ENCODE measurements at regions not wholly inside any gene's neighbourhood (a gene's known extent, or its start where the extent isn't known, plus 50 kb on each side); places are given as distances from the start of the nearest gene placed in this dataset.

GRCh38 chr2:234334151-234334550 is 162.7 kb downstream of the ARL4C start:
- Histone ChIP-seq H2BK5ac (ENCODE audit: low read depth, low read length, poor library complexity) (no peak overlapping the region), H3K4me3 (ENCODE audit: low read depth, low read length) (no peak overlapping the region), H4K8ac (ENCODE audit: low read depth, low read length) (no peak overlapping the region), H2AK5ac (ENCODE audit: low read length) (no peak overlapping the region), H3K27ac (ENCODE audit: low read depth, low read length) (no peak overlapping the region), H3K79me2 (ENCODE audit: control insufficient read depth, insufficient read depth, low read length, poor library complexity) (peaks cover 1% of the 10 kb centered on the region), H2AFZ (ENCODE audit: insufficient read depth, low read length, poor library complexity) (no peak overlapping the region), H3K9ac (ENCODE audit: low read length) (no peak overlapping the region), H3K36me3 (ENCODE audit: control insufficient read depth in 1 of 2, insufficient read depth in 2 of 2, low read length in 2 of 2) (no peaks in the 10 kb centered on the region), H3K9me3 (ENCODE audit: insufficient read depth, low read depth, low read length) (no peaks in the 10 kb centered on the region), H3K4me1 (ENCODE audit: control insufficient read depth in 1 of 2, insufficient read depth in 2 of 2, low read length in 2 of 2) (peaks cover 12 to 14% of the 10 kb centered on the region in 2 experiments), H3K18ac (ENCODE audit: low read length) (no peak overlapping the region), H4K91ac (ENCODE audit: low read depth, low read length) (no peak overlapping the region), H4K12ac (ENCODE audit: low read depth, low read length) (no peak overlapping the region), H3K14ac (ENCODE audit: low read length) (no peak overlapping the region), H3K79me1 (ENCODE audit: low read length) (peaks cover 4% of the 10 kb centered on the region), H3K27me3 (ENCODE audit: insufficient read depth, low read length) (no peaks in the 10 kb centered on the region), H3K23ac (ENCODE audit: low read length) (no peak overlapping the region), H3K4ac (ENCODE audit: low read depth, low read length) (no peak overlapping the region), H3K4me2 (ENCODE audit: low read length) (no peak overlapping the region), H2BK12ac (ENCODE audit: low read length) (no peak overlapping the region), H2BK120ac (ENCODE audit: insufficient read depth, low read length, poor library complexity) (no peak overlapping the region)
- no CpG with 5 or more reads among the region's 3 CpGs for WGBS (ENCODE audit: extremely low coverage, insufficient coverage, insufficient read length)
- DNase-seq = peak in 1 of 2 donors; percentile 6

- H3K9ac ChIP-seq (ENCODE audit: low read length) = no peak overlapping the region
- H2BK5ac ChIP-seq (ENCODE audit: low read depth, low read length, poor library complexity) = no peak overlapping the region
- H3K4me1 ChIP-seq (ENCODE audit: control insufficient read depth in 1 of 2, insufficient read depth in 2 of 2, low read length in 2 of 2) = peaks cover 12 to 14% of the 10 kb centered on the region in 2 experiments
- DNase-seq = no peak
- peak overlapping the region; percentile 8 for H2BK120ac ChIP-seq (ENCODE audit: insufficient read depth, low read length, poor library complexity)
- no peak overlapping the region for H3K18ac ChIP-seq (ENCODE audit: low read length)
- no peak overlapping the region for H4K12ac ChIP-seq (ENCODE audit: low read depth, low read length)
- no peak overlapping the region for H3K4ac ChIP-seq (ENCODE audit: low read depth, low read length)
- no peak overlapping the region for H3K4me2 ChIP-seq (ENCODE audit: low read length)
- peak overlapping the region; percentile 41 for H4K91ac ChIP-seq (ENCODE audit: low read depth, low read length)
- H3K79me1 ChIP-seq (ENCODE audit: low read length) = peaks cover 4% of the 10 kb centered on the region
- H4K8ac ChIP-seq (ENCODE audit: low read depth, low read length) = no peak overlapping the region
- H2AK5ac ChIP-seq (ENCODE audit: low read length) = no peak overlapping the region
- no peaks in the 10 kb centered on the region for H3K36me3 ChIP-seq (ENCODE audit: control insufficient read depth in 1 of 2, insufficient read depth in 2 of 2, low read length in 2 of 2)
- no peak overlapping the region for H3K27ac ChIP-seq (ENCODE audit: low read depth, low read length)
- peak overlapping the region; percentile 5 for H3K14ac ChIP-seq (ENCODE audit: low read length)
- no peak overlapping the region for H3K4me3 ChIP-seq (ENCODE audit: low read depth, low read length)
- H3K23ac ChIP-seq (ENCODE audit: low read length) = no peak overlapping the region
- peaks cover 1% of the 10 kb centered on the region for H3K79me2 ChIP-seq (ENCODE audit: control insufficient read depth, insufficient read depth, low read length, poor library complexity)
- WGBS (ENCODE audit: extremely low coverage, insufficient coverage, insufficient read length) = no CpG with 5 or more reads among the region's 10 CpGs
- H3K27me3 ChIP-seq (ENCODE audit: insufficient read depth, low read length) = no peaks in the 10 kb centered on the region
- H2AFZ ChIP-seq (ENCODE audit: insufficient read depth, low read length, poor library complexity) = no peak overlapping the region
- no peaks in the 10 kb centered on the region for H3K9me3 ChIP-seq (ENCODE audit: insufficient read depth, low read depth, low read length)
- H2BK12ac ChIP-seq (ENCODE audit: low read length) = peak overlapping the region; percentile 12
These were observed 163.4 kb downstream of the ARL4C start for GRCh38 chr2:234333168-234334130.

- no peak overlapping the region for H3K18ac ChIP-seq (ENCODE audit: low read length)
- H2BK12ac ChIP-seq (ENCODE audit: low read length) = no peak overlapping the region
- H3K9ac ChIP-seq (ENCODE audit: low read length) = no peak overlapping the region
- H4K12ac ChIP-seq (ENCODE audit: low read depth, low read length) = no peak overlapping the region
- H4K8ac ChIP-seq (ENCODE audit: low read depth, low read length) = no peak overlapping the region
- no peaks in the 10 kb centered on the region for H3K36me3 ChIP-seq (ENCODE audit: control insufficient read depth in 1 of 2, insufficient read depth in 2 of 2, low read length in 2 of 2)
- peaks cover 1% of the 10 kb centered on the region for H3K79me2 ChIP-seq (ENCODE audit: control insufficient read depth, insufficient read depth, low read length, poor library complexity)
- no peak overlapping the region for H3K23ac ChIP-seq (ENCODE audit: low read length)
- peaks cover 12 to 14% of the 10 kb centered on the region in 2 experiments for H3K4me1 ChIP-seq (ENCODE audit: control insufficient read depth in 1 of 2, insufficient read depth in 2 of 2, low read length in 2 of 2)
- no CpG with 5 or more reads among the region's 7 CpGs for WGBS (ENCODE audit: extremely low coverage, insufficient coverage, insufficient read length)
- H3K79me1 ChIP-seq (ENCODE audit: low read length) = peaks cover 4% of the 10 kb centered on the region
- no peaks in the 10 kb centered on the region for H3K9me3 ChIP-seq (ENCODE audit: insufficient read depth, low read depth, low read length)
- DNase-seq = no peak
- H3K4ac ChIP-seq (ENCODE audit: low read depth, low read length) = no peak overlapping the region
- H2BK5ac ChIP-seq (ENCODE audit: low read depth, low read length, poor library complexity) = no peak overlapping the region
- H3K4me3 ChIP-seq (ENCODE audit: low read depth, low read length) = no peak overlapping the region
- H2AFZ ChIP-seq (ENCODE audit: insufficient read depth, low read length, poor library complexity) = no peak overlapping the region
- no peaks in the 10 kb centered on the region for H3K27me3 ChIP-seq (ENCODE audit: insufficient read depth, low read length)
- H2BK120ac ChIP-seq (ENCODE audit: insufficient read depth, low read length, poor library complexity) = no peak overlapping the region
- no peak overlapping the region for H4K91ac ChIP-seq (ENCODE audit: low read depth, low read length)
- no peak overlapping the region for H3K4me2 ChIP-seq (ENCODE audit: low read length)
- H3K14ac ChIP-seq (ENCODE audit: low read length) = no peak overlapping the region
- no peak overlapping the region for H3K27ac ChIP-seq (ENCODE audit: low read depth, low read length)
- no peak overlapping the region for H2AK5ac ChIP-seq (ENCODE audit: low read length)
These were observed 164.9 kb downstream of the ARL4C start for GRCh38 chr2:234331966-234332365.

- no peak overlapping the region for H4K8ac ChIP-seq (ENCODE audit: low read depth, low read length)
- H2BK5ac ChIP-seq (ENCODE audit: low read depth, low read length, poor library complexity) = no peak overlapping the region
- H3K79me1 ChIP-seq (ENCODE audit: low read length) = peaks cover 4% of the 10 kb centered on the region
- WGBS (ENCODE audit: extremely low coverage, insufficient coverage, insufficient read length) = no CpG with 5 or more reads among the region's 5 CpGs
- H3K18ac ChIP-seq (ENCODE audit: low read length) = no peak overlapping the region
- no peak overlapping the region for H3K9ac ChIP-seq (ENCODE audit: low read length)
- no peak overlapping the region for H2AK5ac ChIP-seq (ENCODE audit: low read length)
- peaks cover 12 to 14% of the 10 kb centered on the region in 2 experiments for H3K4me1 ChIP-seq (ENCODE audit: control insufficient read depth in 1 of 2, insufficient read depth in 2 of 2, low read length in 2 of 2)
- H3K23ac ChIP-seq (ENCODE audit: low read length) = no peak overlapping the region
- no peak overlapping the region for H2AFZ ChIP-seq (ENCODE audit: insufficient read depth, low read length, poor library complexity)
- H3K36me3 ChIP-seq (ENCODE audit: control insufficient read depth in 1 of 2, insufficient read depth in 2 of 2, low read length in 2 of 2) = no peaks in the 10 kb centered on the region
- H3K4me3 ChIP-seq (ENCODE audit: low read depth, low read length) = no peak overlapping the region
- no peaks in the 10 kb centered on the region for H3K27me3 ChIP-seq (ENCODE audit: insufficient read depth, low read length)
- no peak overlapping the region for H2BK120ac ChIP-seq (ENCODE audit: insufficient read depth, low read length, poor library complexity)
- H4K12ac ChIP-seq (ENCODE audit: low read depth, low read length) = no peak overlapping the region
- H2BK12ac ChIP-seq (ENCODE audit: low read length) = no peak overlapping the region
- H3K14ac ChIP-seq (ENCODE audit: low read length) = no peak overlapping the region
- H3K4ac ChIP-seq (ENCODE audit: low read depth, low read length) = no peak overlapping the region
- no peaks in the 10 kb centered on the region for H3K9me3 ChIP-seq (ENCODE audit: insufficient read depth, low read depth, low read length)
- H3K27ac ChIP-seq (ENCODE audit: low read depth, low read length) = no peak overlapping the region
- H3K4me2 ChIP-seq (ENCODE audit: low read length) = no peak overlapping the region
- DNase-seq = no peak
- H3K79me2 ChIP-seq (ENCODE audit: control insufficient read depth, insufficient read depth, low read length, poor library complexity) = peaks cover 1% of the 10 kb centered on the region
- no peak overlapping the region for H4K91ac ChIP-seq (ENCODE audit: low read depth, low read length)
These were observed 165.3 kb downstream of the ARL4C start for GRCh38 chr2:234331566-234331965.
